ENCODE measurements at regions not wholly inside any gene's neighbourhood (a gene's known extent, or its start where the extent isn't known, plus 50 kb on each side); places are given as distances from the start of the nearest gene placed in this dataset.

DNA sequence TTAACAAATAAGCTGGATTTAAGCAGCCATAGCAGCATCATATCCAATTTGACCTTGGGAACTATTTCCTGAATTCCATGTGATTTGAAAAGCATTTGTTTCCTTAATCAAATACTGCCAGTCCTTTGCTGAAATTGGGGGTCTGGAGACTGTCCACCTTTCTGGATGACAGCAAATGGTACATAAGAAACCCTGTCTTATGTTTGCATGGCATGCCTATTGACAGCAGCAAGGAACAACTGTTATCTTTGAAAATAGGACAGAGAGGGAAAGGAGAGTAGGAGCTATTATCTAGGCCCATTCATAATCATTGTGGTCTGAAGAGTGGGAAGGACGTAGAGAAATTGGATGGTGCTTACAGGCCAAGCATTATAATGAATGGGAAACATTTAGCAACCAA, 129.2 kb upstream of the CTNNA2 start:
- no peaks in the 10 kb centered on the region for H3K4me1 ChIP-seq
- no peaks in the 10 kb centered on the region for H3K36me3 ChIP-seq
- DNase-seq (ENCODE audit: low spot score in 2 of 2) = no peak
- H3K27ac ChIP-seq = no peak overlapping the region
- TF ChIP-seq POLR2AphosphoS5 (IDR thresholded peaks at IDR 0.05) (no peak), POLR2A (IDR thresholded peaks at IDR 0.05) (no peak)
- TF ChIP-seq, protein P1, sequence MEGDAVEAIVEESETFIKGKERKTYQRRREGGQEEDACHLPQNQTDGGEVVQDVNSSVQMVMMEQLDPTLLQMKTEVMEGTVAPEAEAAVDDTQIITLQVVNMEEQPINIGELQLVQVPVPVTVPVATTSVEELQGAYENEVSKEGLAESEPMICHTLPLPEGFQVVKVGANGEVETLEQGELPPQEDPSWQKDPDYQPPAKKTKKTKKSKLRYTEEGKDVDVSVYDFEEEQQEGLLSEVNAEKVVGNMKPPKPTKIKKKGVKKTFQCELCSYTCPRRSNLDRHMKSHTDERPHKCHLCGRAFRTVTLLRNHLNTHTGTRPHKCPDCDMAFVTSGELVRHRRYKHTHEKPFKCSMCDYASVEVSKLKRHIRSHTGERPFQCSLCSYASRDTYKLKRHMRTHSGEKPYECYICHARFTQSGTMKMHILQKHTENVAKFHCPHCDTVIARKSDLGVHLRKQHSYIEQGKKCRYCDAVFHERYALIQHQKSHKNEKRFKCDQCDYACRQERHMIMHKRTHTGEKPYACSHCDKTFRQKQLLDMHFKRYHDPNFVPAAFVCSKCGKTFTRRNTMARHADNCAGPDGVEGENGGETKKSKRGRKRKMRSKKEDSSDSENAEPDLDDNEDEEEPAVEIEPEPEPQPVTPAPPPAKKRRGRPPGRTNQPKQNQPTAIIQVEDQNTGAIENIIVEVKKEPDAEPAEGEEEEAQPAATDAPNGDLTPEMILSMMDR (IDR thresholded peaks at IDR 0.05) = no peak
- H3K27me3 ChIP-seq = no peaks in the 10 kb centered on the region
- intact Hi-C loops (cut with DNase I; ENCODE audit: low total_unique reads) = no loop called here
- no peak overlapping the region for H3K4me3 ChIP-seq
- H3K9me3 ChIP-seq = no peaks in the 10 kb centered on the region

DNA sequence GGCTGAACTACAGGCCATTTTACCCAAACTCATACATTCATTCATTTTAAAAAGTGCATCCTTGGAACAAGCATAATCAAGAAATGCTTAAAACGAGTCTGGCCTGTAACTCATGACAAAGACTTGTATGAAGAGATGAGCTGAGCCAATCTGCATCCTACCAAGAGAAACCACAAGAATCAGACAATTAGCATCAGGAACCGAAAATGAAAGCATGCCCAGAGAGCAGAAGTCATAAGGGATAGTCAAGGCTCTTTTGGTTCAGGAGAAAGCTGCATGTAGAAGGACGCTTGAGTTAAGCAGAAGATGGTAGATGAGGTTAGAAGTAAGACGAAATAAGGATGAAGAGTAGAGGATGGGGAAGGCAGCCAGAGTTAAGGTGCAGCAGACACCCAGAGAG, 137.0 kb upstream of the CTNNA2 start:
- Histone ChIP-seq H3K27ac (no peak overlapping the region), H3K27me3 (no peaks in the 10 kb centered on the region), H3K4me3 (no peak overlapping the region), H3K4me1 (no peaks in the 10 kb centered on the region), H3K9me3 (no peaks in the 10 kb centered on the region), H3K36me3 (no peaks in the 10 kb centered on the region)
- intact Hi-C loops (cut with DNase I; ENCODE audit: low total_unique reads) = no loop called here
- no peak for DNase-seq (ENCODE audit: low spot score in 2 of 2)
- TF ChIP-seq POLR2A (IDR thresholded peaks at IDR 0.05) = no peak
- TF ChIP-seq, protein P1 (IDR thresholded peaks at IDR 0.05) = no peak
- no peak for TF ChIP-seq POLR2AphosphoS5 (IDR thresholded peaks at IDR 0.05)

GRCh38 chr2:79373358-79374130, 139.3 kb upstream of the CTNNA2 start:
- Histone ChIP-seq H3K27ac (no peak overlapping the region), H3K36me3 (no peaks in the 10 kb centered on the region), H3K9me3 (no peaks in the 10 kb centered on the region), H3K4me3 (no peak overlapping the region), H3K27me3 (no peaks in the 10 kb centered on the region), H3K4me1 (no peaks in the 10 kb centered on the region)
- DNase-seq (ENCODE audit: low spot score in 2 of 2) = no peak
- intact Hi-C loops (cut with DNase I; ENCODE audit: low total_unique reads) = no loop called here
- TF ChIP-seq POLR2AphosphoS5 (IDR thresholded peaks at IDR 0.05) = no peak
- TF ChIP-seq, protein P1 (IDR thresholded peaks at IDR 0.05) = no peak
- TF ChIP-seq POLR2A (IDR thresholded peaks at IDR 0.05) = no peak

DNA sequence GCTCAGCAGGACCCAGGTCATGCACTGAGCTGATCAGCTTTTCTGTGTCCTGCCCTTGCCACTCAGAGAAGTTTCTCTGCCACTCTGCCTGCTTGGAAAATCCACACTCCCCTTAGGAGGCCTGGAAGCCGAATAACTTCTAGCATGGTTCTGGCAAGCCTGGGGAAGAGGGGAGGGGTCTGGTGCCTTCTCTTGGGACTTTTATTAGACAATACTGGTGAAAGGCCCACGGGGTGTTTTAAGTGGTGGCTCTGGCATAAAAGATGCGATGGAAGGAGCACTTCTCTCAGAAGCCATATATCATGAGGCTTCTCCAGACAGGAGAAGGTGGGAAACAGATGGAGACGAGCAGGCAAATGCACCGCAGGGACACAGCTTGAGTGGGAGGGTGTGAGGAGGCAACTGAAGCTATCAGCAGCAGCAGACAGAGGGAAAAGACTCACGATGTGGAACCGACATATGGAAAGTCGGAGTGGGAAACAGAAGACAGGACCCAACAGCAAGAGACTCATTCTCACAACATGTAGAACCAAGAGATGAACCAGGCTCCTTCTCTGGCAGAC, 141.8 kb upstream of the CTNNA2 start:
- intact Hi-C loops (cut with DNase I; ENCODE audit: low total_unique reads) = no loop called here
- no peak overlapping the region for H3K4me3 ChIP-seq
- no peaks in the 10 kb centered on the region for H3K36me3 ChIP-seq
- H3K4me1 ChIP-seq = no peaks in the 10 kb centered on the region
- DNase-seq (ENCODE audit: low spot score in 2 of 2) = no peak
- no peaks in the 10 kb centered on the region for H3K9me3 ChIP-seq
- no peak overlapping the region for H3K27ac ChIP-seq
- TF ChIP-seq, protein P1 (IDR thresholded peaks at IDR 0.05) = no peak
- no peak for TF ChIP-seq POLR2A (IDR thresholded peaks at IDR 0.05)
- no peak for TF ChIP-seq POLR2AphosphoS5 (IDR thresholded peaks at IDR 0.05)
- H3K27me3 ChIP-seq = no peaks in the 10 kb centered on the region

GRCh38 chr2:79369127-79369526, 143.7 kb upstream of the CTNNA2 start:
- H3K9me3 ChIP-seq = no peaks in the 10 kb centered on the region
- no peaks in the 10 kb centered on the region for H3K36me3 ChIP-seq
- intact Hi-C loops (cut with DNase I; ENCODE audit: low total_unique reads) = no loop called here
- no peak overlapping the region for H3K4me3 ChIP-seq
- no peaks in the 10 kb centered on the region for H3K27me3 ChIP-seq
- DNase-seq (ENCODE audit: low spot score in 2 of 2) = no peak
- no peaks in the 10 kb centered on the region for H3K4me1 ChIP-seq
- H3K27ac ChIP-seq = no peak overlapping the region
- TF ChIP-seq POLR2A (IDR thresholded peaks at IDR 0.05) = no peak
- no peak for TF ChIP-seq POLR2AphosphoS5 (IDR thresholded peaks at IDR 0.05)
- TF ChIP-seq, protein P1 (IDR thresholded peaks at IDR 0.05) = no peak
